ENCODE measurements at regions not wholly inside any gene's neighbourhood (a gene's known extent, or its start where the extent isn't known, plus 50 kb on each side); places are given as distances from the start of the nearest gene placed in this dataset.
"Not testable (repeated sequence)": the region's sequence is repeated elsewhere in the genome, so short reads cannot be mapped to it uniquely, and the experiment has no call there.

- no peak for DNase-seq
Measured at GRCh38 chr5:25150819-25151218, 506.0 kb upstream of the CDH10 start.

- DNase-seq: no peak
Measured at GRCh38 chr5:25128606-25129005, 483.8 kb upstream of the CDH10 start.

DNA sequence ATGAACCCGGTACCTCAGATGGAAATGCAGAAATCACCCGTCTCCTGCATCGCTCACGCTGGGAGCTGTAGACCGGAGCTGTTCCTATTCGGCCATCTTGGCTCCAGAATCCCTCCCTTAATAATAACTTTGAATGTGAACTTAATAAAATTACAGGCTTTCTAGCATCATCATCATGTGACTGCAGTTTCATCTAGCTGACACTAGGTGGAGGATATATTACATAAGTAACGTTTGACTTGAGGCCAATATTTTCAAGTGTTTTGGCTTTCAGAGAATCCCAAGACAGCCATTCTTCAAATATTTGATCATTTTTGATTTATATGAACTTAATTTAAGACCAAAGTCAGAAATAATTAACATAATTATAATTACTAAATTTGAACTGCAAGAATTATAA is 474.9 kb upstream of the CDH10 start:
- peak; percentile 2 to 29 for DNase-seq

GRCh38 chr5:25107853-25108252 is 463.1 kb upstream of the CDH10 start:
- DNase-seq: no peak

GRCh38 chr5:25099538-25099937 is 454.8 kb upstream of the CDH10 start:
- DNase-seq: no peak

- DNase-seq: no peak
Measured at GRCh38 chr5:25095261-25095660, 450.5 kb upstream of the CDH10 start.

DNA sequence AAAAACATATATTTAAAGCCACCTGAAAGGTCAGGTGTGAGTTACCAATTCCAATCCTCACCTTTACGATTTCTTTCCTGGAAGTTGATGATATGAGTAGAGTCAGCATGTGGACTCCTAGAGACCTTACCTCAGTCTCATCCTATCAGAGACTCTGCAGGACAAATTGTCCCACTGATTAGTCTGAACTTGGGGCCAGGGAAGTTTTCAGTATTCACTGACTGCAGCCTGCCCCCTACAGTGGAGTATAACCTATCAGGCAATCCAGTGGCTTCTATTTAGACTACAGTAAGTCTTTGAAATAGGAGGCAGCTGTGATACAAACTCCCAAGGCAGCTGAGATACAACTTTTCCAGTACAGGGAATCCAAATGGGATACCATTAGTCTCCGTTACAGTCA is 449.4 kb upstream of the CDH10 start:
- no peak for DNase-seq

DNA sequence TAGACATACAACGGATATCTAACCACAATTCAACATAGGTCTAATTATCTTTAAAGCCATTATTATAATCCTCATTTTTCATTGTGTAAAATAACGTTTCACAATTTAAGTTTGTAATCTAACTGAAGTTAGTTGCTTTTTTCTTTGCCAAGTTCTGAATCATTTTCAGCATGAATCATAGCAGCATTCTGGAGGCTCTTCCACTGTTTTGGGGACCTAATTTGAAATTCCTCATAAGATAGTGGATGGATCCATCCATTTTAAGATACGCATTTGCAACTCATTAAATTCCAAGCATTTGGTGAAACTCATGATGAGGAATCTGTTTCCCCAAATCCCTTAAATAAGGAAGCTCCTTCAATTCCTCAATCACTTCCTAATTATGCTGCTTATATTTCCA is 447.1 kb upstream of the CDH10 start:
- DNase-seq: no peak

DNA sequence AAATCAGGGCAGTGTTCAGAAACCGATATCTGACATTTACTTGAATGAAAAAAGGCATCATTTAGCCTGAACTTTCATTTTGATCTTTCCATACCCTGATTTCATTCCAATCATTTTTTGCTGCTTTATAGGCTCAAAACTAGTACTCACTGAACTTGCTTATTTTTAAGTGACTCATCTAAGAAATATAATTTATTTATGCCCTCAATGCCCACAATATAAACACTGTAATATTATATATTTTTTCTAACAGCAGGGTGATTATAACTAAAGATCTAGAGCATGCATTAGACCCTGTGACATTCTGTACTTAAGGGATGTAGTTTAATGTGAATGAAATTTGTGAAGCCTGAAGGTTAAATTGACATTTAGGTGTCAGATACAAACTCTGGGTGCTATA is 446.1 kb upstream of the CDH10 start:
- DNase-seq: no peak

DNA sequence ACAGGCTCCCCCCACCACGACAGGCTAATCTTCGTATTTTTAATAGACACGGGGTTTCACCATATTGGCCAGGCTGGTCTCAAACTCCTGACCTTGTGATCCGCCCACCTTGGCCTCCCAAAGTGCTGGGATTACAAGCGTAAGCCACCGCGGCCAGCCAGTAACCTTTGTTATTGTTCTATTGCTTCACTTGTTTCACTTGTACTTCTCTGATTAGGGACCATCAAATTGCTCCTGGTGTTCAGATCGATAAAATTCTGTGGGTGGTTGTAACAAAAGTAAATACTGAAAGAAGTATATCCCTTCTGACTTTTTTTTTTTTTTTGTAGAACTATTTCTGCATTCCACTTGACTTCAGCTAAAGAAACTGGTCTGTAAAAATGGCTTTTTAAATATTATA is 445.5 kb upstream of the CDH10 start:
- DNase-seq: no peak

GRCh38 chr5:25088689-25089088 is 443.9 kb upstream of the CDH10 start:
- DNase-seq: not testable (repeated sequence)

GRCh38 chr5:25083261-25083660 is 438.5 kb upstream of the CDH10 start:
- not testable (repeated sequence) for DNase-seq

DNA sequence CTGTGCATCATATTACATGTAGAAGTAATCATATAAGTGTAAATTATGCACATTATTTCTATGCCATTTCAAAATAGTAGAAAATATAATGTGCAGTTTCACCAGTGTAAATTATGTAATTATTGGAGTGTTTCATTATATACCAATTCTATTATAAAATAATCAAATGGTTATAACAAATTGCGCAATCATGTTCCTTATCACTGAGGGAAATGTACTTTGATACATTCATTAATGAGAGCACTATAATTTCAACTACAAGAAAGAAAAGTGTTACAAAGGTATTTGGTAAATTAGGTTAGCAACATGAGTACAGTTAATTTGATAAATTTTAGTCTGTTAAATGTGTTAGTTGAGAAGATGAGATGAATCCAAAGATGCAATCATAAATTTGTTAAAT is 421.5 kb upstream of the CDH10 start:
- DNase-seq: no peak

GRCh38 chr5:25064306-25064705 is 419.5 kb upstream of the CDH10 start:
- DNase-seq: no peak

- no peak for DNase-seq
Measured at GRCh38 chr5:25060575-25060974, 415.8 kb upstream of the CDH10 start.

DNA sequence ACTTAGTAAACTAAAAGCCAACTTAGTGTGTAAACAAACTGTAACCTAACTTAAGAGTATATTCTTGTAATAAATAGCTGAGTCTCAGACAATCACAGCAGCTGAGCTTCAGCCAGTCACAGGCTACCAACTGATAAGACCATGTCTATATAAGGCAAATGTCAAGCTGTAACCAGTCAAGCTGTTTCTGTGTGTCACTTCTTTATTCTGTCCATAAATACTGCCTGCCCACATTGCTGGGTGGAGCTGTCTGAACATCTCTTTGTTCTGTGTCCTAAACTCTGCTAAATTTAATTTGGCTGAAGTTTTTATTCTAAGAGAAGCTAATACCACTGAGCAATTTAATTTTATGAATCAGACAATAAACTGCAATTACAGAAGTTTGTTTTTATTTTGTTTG is 412.1 kb upstream of the CDH10 start:
- DNase-seq: no peak

GRCh38 chr5:25033658-25034057 is 388.9 kb upstream of the CDH10 start:
- no peak for DNase-seq

- no peak for DNase-seq
Measured at GRCh38 chr5:25029004-25029403, 384.2 kb upstream of the CDH10 start.

DNA sequence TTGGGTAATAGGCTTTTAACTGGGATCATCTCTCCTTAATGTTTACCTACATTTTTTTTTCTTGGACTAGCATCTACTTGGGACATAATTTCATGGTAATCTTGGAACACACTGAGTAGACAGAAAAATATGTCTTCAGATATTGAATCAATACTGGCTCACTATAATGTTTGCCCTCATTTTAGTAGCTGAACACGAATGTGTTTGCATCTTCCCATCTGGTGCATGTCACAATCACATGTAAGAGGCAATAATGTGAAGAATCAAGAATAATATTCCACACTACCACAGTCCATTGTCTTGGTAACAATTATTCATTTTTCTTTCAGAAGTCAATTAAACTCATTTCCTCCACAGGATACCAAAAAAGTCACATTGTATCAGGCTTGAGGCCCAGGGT is 382.7 kb upstream of the CDH10 start:
- DNase-seq: no peak

- DNase-seq: no peak
Measured at GRCh38 chr5:25027061-25027460, 382.3 kb upstream of the CDH10 start.

DNA sequence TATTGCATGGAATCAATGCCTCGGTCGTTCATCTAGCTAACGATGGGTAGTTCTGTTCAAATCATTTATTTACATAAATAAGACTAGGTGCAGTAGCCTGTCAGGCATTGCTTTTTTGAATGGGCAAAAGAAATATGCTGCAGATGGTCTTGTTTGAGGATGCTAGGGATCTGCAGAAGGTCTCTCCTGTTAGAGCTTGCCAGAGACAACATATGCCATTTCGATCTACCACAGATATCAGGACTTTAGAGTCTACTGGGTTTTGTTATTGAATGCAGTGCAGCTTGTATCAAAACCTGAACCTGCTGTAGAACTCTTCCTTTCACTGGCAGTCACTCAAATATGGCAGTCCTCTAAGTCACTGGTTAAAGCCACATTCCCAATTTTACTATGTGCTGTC is 381.1 kb upstream of the CDH10 start:
- DNase-seq: no peak

DNA sequence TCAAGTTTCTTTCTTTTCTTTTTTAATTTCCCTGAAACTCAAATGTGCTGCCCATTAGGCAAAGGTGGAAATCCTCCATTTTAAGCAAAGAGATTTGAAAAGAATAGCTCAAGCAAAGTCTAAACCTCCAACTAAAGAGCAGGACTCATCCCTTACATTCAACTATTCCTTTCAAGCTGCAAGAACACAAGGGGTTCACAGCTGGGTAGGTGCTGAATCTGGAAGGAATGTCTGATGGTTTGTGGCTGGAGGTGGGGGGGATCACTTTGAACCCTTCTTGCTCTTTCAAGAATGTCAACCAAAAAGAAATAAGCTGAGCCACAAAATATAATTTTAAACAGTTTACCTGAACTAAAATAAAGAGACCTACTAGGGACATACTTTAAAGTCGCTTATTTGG is 375.7 kb upstream of the CDH10 start:
- DNase-seq: no peak

GRCh38 chr5:25009063-25009462 is 364.3 kb upstream of the CDH10 start:
- DNase-seq: no peak

- DNase-seq: no peak
Measured at GRCh38 chr5:25006734-25007133, 362.0 kb upstream of the CDH10 start.

DNA sequence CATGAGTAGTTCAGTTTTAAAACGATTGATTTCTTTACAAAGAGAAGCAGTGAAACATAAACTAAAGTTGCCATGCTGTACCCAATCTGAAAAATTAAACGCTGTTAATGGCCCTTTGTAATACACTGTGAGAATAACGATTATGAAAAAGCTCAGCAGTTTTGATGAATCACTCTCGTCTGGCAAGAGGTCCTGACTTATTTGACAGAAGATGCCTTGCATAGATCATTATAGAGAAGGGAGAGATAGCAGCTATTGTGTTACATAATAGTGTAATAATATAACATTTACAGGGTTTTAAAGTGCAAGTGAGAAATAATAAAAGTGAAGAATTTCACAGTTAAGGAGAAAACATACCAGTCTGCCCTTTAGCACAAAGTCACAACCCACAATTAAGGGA is 361.5 kb upstream of the CDH10 start:
- no peak for DNase-seq

GRCh38 chr5:25005431-25005830 is 360.7 kb upstream of the CDH10 start:
- no peak for DNase-seq

All from inflammatory macrophage treated with lipopolysaccharide for 1 hour (primary cell).